Femur (tissue), 1 donor: ENCODE measurements at regions not wholly inside any gene's neighbourhood (a gene's known extent, or its start where the extent isn't known, plus 50 kb on each side); places are given as distances from the start of the nearest gene placed in this dataset.

Source experiments
- DNase-seq: peaks from one replicate; pipeline ENCODE4 v3.0.0-alpha.2; 2017

GRCh38 chr2:223532161-223532560, 70.0 kb downstream of the SCG2 start:
- DNase-seq = no peak

- no peak for DNase-seq
Observed at GRCh38 chr2:223532712-223533111, 69.4 kb downstream of the SCG2 start.

GRCh38 chr2:223536546-223536945, 65.6 kb downstream of the SCG2 start:
- DNase-seq = no peak

GRCh38 chr2:223537115-223537514, 65.0 kb downstream of the SCG2 start:
- DNase-seq = no peak

GRCh38 chr2:223537651-223538601, 64.2 kb downstream of the SCG2 start:
- DNase-seq = no peak

GRCh38 chr2:223538920-223539440, 63.2 kb downstream of the SCG2 start:
- peak; percentile 45 for DNase-seq

- DNase-seq = no peak
Observed at GRCh38 chr2:223541546-223541945, 60.6 kb downstream of the SCG2 start.

GRCh38 chr2:223542501-223542900, 59.7 kb downstream of the SCG2 start:
- DNase-seq = no peak

- DNase-seq = no peak
Observed at GRCh38 chr2:223545406-223545805, 56.8 kb downstream of the SCG2 start.

- DNase-seq = no peak
Observed at GRCh38 chr2:223545830-223546229, 56.3 kb downstream of the SCG2 start.
